ENCODE measurements at regions not wholly inside any gene's neighbourhood (a gene's known extent, or its start where the extent isn't known, plus 50 kb on each side); places are given as distances from the start of the nearest gene placed in this dataset.

- H3K27me3 Mint-ChIP-seq (ENCODE audit: insufficient read depth): peaks cover under 1% of the 10 kb centered on the region
- no peak for DNase-seq
- no peak for TF ChIP-seq CTCF (conservative IDR thresholded peaks at IDR 0.05)
Observed at GRCh38 chr2:7577769-7578168, 660.6 kb downstream of the RNF144A start.

GRCh38 chr2:7584017-7584416, 666.8 kb downstream of the RNF144A start:
- Histone ChIP-seq H3K27ac (ENCODE audit: low read depth, low read length) (no peak overlapping the region), H3K4me1 (ENCODE audit: control insufficient read depth, insufficient read depth, low read length) (no peaks in the 10 kb centered on the region), H3K9me3 (ENCODE audit: control insufficient read depth, low read length) (no peaks in the 10 kb centered on the region), H3K4me3 (ENCODE audit: low read length) (no peak overlapping the region), H3K36me3 (ENCODE audit: control insufficient read depth, insufficient read depth, low read length) (no peaks in the 10 kb centered on the region), H3K27me3 (ENCODE audit: control insufficient read depth, insufficient read depth, low read length, poor library complexity, severe bottlenecking) (no peaks in the 10 kb centered on the region), H3K9ac (ENCODE audit: extremely low read depth, low read length, poor library complexity, severe bottlenecking) (no peak overlapping the region)
- Mint-ChIP-seq H3K9me3 (peaks cover 5% of the 10 kb centered on the region), H3K36me3 (ENCODE audit: low read depth) (no peaks in the 10 kb centered on the region), H3K27me3 (ENCODE audit: insufficient read depth) (peaks cover 7% of the 10 kb centered on the region), H3K4me1 (peaks cover 3% of the 10 kb centered on the region), H3K27ac (no peak overlapping the region), H3K4me3 (no peak overlapping the region)
- TF ChIP-seq CTCF (conservative IDR thresholded peaks at IDR 0.05): no peak
- DNase-seq: no peak

More at GRCh38 chr2:7577769-7578168, 660.6 kb downstream of the RNF144A start:
- H3K9me3 Mint-ChIP-seq: peaks cover 27% of the 10 kb centered on the region
- H3K4me3 ChIP-seq (ENCODE audit: low read length): no peak overlapping the region
- no peaks in the 10 kb centered on the region for H3K4me1 ChIP-seq (ENCODE audit: control insufficient read depth, insufficient read depth, low read length)
- H3K4me3 Mint-ChIP-seq: no peak overlapping the region
- peaks cover 14% of the 10 kb centered on the region for H3K9me3 ChIP-seq (ENCODE audit: control insufficient read depth, low read length)
- H3K36me3 Mint-ChIP-seq (ENCODE audit: low read depth): peaks cover 4% of the 10 kb centered on the region
- H3K27ac Mint-ChIP-seq: no peak overlapping the region
- no peaks in the 10 kb centered on the region for H3K27me3 ChIP-seq (ENCODE audit: control insufficient read depth, insufficient read depth, low read length, poor library complexity, severe bottlenecking)
- WGBS, 2 experiments (ENCODE audit: insufficient coverage in 1 of 2, insufficient read length in 1 of 2): 80 to 100% methylated on average over 1 of the region's 1 CpG
- H3K9ac ChIP-seq (ENCODE audit: extremely low read depth, low read length, poor library complexity, severe bottlenecking): no peak overlapping the region
- H3K4me1 Mint-ChIP-seq: peaks cover 2% of the 10 kb centered on the region
- no peaks in the 10 kb centered on the region for H3K36me3 ChIP-seq (ENCODE audit: control insufficient read depth, insufficient read depth, low read length)
- H3K27ac ChIP-seq (ENCODE audit: low read depth, low read length): no peak overlapping the region

GRCh38 chr2:7586898-7587297, 669.7 kb downstream of the RNF144A start:
- WGBS, 2 experiments (ENCODE audit: insufficient coverage in 1 of 2, insufficient read length in 1 of 2): 94% methylated on average over 4 of the region's 4 CpGs
- no peak overlapping the region for H3K4me3 Mint-ChIP-seq
- no peaks in the 10 kb centered on the region for H3K36me3 Mint-ChIP-seq (ENCODE audit: low read depth)
- no peak overlapping the region for H3K27ac Mint-ChIP-seq
- DNase-seq: no peak
- H3K36me3 ChIP-seq (ENCODE audit: control insufficient read depth, insufficient read depth, low read length): no peaks in the 10 kb centered on the region
- no peak overlapping the region for H3K27ac ChIP-seq (ENCODE audit: low read depth, low read length)
- peaks cover 7% of the 10 kb centered on the region for H3K27me3 Mint-ChIP-seq (ENCODE audit: insufficient read depth)
- H3K4me1 ChIP-seq (ENCODE audit: control insufficient read depth, insufficient read depth, low read length): no peaks in the 10 kb centered on the region
- H3K27me3 ChIP-seq (ENCODE audit: control insufficient read depth, insufficient read depth, low read length, poor library complexity, severe bottlenecking): no peaks in the 10 kb centered on the region
- no peak overlapping the region for H3K4me3 ChIP-seq (ENCODE audit: low read length)
- no peak for TF ChIP-seq CTCF (conservative IDR thresholded peaks at IDR 0.05)
- peaks cover 10% of the 10 kb centered on the region for H3K4me1 Mint-ChIP-seq
- H3K9ac ChIP-seq (ENCODE audit: extremely low read depth, low read length, poor library complexity, severe bottlenecking): no peak overlapping the region
- H3K9me3 Mint-ChIP-seq: no peaks in the 10 kb centered on the region
- H3K9me3 ChIP-seq (ENCODE audit: control insufficient read depth, low read length): no peaks in the 10 kb centered on the region

Data from endodermal cell (in vitro differentiated cells).